ENCODE measurements at regions not wholly inside any gene's neighbourhood (a gene's known extent, or its start where the extent isn't known, plus 50 kb on each side); places are given as distances from the start of the nearest gene placed in this dataset.
"Not testable (repeated sequence)": the region's sequence is repeated elsewhere in the genome, so short reads cannot be mapped to it uniquely, and the experiment has no call there.

GRCh38 chr2:105522645-105523044 is 123.8 kb upstream of the FHL2 start:
- DNase-seq, result no peak

DNA sequence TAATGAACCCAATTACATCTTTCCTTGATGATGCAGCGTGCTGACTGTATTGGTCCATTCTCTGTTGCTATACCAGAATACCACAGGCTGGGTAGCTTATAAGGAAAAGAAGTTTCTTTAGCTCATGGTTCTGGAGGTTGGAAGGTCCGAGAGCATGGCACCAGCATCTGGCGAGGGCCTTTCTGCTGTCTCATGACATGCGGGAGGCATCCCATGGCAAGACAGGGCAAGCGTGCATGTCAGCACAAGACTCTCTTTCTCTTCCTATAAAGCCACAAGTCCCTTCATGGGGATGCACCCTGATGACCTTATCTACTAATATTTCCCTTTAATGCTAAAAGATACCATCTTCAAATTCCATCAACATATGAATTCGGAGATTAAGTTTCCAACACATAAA is 122.8 kb upstream of the FHL2 start:
- DNase-seq, result no peak

DNA sequence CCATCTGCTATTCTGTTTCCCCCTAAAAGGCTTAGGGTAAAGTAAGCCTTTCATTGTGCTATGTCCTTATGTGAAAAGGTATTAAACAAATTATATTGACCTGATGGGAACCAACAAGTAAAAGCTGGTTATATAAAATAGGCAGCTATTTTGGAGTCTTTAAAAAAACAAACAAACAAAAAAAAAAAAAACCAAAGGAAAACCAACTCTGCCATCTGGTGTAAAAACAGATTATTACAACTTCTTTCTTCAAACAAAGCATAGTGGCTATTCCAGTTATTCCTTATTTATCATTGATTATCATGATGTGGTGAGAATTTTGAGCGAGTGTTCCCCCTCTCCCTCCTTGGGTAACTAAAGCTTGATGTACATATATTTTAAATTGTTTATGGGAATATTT is 122.3 kb upstream of the FHL2 start:
- no peak for DNase-seq

- DNase-seq, result no peak
These were observed 120.7 kb upstream of the FHL2 start for GRCh38 chr2:105519516-105519915.

DNA sequence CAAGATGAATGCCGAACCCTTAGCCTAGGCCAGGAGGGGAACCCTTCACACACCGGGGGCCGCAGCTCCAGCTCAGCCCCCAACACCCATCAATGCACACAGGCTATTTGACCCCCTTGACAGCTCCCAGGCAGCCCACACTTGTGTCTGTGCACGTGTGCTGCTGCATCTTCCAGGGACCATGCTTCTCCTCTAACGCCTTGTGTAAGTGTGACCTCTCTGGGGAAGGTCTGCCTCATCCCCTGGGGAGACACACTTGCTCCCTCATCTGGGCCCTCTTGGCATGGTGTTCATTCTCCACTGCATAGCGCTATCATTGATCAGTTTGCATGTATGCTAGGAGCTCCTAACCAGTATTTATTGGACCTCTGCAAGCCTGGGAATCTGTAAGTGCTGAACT is 120.0 kb upstream of the FHL2 start:
- DNase-seq, result no peak

GRCh38 chr2:105517814-105518705 is 119.2 kb upstream of the FHL2 start:
- no peak for DNase-seq

- DNase-seq, result no peak
These were observed 116.9 kb upstream of the FHL2 start for GRCh38 chr2:105515581-105516415.

GRCh38 chr2:105514576-105514975 is 115.7 kb upstream of the FHL2 start:
- DNase-seq, result no peak

DNA sequence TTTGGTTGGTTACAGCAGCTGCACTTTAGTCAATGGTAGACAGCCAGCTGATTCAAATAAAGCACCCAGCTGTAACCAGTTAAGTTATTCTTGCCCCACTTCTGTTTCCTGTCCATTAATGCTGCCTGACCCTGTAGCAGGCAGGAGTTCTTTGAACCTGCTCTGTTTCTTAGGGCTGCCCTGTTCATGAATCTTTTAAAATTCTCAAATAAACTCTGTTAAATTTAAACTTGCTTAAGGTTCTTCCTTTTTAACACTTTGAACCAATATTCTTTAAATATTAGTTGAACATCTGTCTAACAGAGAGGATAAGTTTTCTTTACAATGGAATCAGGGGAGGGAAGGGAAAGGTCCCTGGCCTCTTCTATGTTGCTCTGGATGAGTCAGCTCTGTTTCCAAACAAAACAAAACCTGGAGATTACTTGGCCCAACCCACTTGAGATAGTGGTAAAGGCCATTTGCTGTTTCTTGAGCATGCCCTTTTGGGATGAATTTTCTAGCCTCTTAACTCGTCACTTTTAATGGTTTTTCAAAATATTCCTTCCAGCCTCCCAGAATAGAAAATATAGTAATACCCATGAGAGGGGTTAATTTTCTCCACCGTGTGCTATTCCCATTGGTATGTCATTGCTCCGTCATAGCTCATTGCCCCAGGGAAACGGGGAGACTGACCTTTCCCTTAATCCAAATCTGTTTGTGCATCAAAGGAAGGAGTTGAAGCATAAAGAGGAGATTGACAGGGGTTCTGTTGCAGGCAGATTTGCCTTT is 112.1 kb upstream of the FHL2 start:
- no peak for DNase-seq

GRCh38 chr2:105509269-105510086 is 110.6 kb upstream of the FHL2 start:
- DNase-seq, result no peak

- DNase-seq, result not testable (repeated sequence)
These were observed 108.0 kb upstream of the FHL2 start for GRCh38 chr2:105506860-105507259.

- DNase-seq, result no peak
These were observed 105.6 kb upstream of the FHL2 start for GRCh38 chr2:105504459-105504858.

- no peak for DNase-seq
These were observed 103.9 kb upstream of the FHL2 start for GRCh38 chr2:105502625-105503334.

DNA sequence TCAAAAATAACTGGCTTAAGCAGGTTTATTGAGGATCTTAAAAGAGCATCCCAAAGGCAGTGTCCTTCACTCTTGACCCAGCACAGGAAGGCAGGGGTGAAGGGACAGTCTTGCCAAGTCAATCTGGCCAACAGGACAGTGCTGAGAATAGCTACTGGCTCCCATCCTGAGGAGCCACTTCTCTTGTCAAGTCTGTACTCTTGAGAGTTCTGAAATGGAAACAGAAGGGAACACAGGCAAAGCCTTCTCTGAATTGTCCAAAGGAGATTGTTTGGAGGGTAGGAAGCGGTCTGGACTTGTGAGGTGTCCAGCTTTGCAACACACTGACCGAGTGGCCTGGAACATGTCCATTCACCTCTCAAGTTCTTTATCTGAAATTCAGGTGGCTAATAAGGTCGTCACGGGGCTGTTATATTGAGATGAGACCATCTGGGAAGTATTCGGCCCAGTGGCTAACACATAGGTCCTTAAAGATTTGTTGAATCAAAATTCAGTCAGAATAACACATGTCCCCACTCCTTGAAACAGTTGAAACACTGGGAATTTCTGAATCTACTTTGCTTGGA is 99.5 kb upstream of the FHL2 start:
- DNase-seq, result no peak

DNA sequence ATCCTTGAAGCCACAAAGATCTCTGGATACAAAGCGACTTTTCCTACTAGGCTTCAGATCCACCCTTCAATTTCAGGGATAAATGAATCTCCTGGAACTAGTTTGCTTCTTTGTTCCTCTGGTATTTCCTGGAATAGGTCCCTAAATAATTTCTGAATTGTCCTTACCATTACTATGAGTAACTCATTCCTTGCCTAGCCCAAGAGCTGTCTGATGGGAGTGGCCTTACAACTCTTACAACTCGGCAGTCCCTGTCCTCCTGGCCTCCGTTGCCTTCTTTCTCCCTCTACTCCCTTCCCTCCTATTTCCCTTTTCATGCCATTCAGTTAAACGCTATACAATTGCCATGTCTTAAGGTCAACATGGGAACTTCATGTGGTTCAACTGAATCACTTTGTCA is 98.2 kb upstream of the FHL2 start:
- no peak for DNase-seq

DNA sequence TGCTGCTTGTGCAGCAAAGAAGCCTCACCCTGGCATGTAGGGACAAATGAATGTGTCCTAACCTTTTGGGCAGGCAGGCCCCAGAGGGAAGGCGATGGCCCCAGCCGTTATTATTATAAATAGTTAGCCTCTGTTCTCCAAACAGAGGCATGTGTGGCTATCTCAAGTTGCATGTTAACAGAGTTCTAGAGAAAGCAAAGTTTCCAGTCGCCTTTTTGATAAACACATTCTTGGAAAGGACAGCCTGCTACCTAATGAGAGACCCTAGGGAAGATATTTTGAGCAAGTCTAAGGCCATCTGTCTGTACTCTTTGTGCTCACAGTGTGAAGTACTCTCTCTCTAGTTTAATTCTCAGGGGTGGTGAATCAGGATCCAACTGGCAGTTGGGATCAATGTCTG is 97.4 kb upstream of the FHL2 start:
- DNase-seq, result no peak

DNA sequence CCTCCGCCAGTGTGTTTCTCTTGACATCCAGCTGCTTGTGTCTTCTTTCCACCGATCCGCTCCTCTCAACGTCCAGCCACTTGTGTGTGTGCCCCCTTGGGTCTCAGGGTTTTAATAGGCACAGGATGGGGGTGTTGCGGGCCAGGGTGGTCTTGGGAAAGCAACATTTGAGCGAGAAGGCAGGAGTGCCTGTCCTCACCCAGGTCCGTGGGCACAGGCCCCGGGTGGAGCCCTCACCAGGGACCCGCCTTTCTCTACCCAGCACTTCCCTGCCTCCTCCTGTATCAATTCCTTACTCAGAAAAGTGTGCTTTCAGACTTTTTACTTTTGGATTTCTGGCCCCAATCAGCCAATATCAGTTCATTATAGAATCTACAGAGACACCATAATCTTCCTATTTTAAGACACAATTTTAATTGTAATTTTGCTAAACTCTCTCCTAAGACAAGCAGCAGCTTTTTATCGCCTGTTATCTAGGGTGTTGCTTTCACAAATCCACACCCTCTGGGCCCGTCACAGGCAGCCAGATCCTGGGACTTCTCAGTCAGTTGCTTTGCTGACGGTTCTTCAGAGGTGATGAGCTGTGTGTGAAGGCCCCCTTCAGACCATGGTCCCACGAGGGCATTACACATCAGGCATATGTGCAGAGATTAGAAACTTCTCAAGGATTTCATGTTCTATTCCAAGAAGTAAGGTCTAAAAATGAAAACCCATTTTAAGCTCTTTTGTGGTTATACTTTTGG is 96.0 kb upstream of the FHL2 start:
- no peak for DNase-seq

GRCh38 chr2:105490956-105491355 is 92.1 kb upstream of the FHL2 start:
- DNase-seq, result no peak

- no peak for DNase-seq
These were observed 91.4 kb upstream of the FHL2 start for GRCh38 chr2:105490204-105490603.

GRCh38 chr2:105489168-105489878 is 90.5 kb upstream of the FHL2 start:
- DNase-seq, result no peak

Data from activated CD8-positive, alpha-beta memory T cell treated with anti-CD3 and anti-CD28 coated beads for 24 hours (primary cell).